ENCODE measurements at regions not wholly inside any gene's neighbourhood (a gene's known extent, or its start where the extent isn't known, plus 50 kb on each side); places are given as distances from the start of the nearest gene placed in this dataset.

DNA sequence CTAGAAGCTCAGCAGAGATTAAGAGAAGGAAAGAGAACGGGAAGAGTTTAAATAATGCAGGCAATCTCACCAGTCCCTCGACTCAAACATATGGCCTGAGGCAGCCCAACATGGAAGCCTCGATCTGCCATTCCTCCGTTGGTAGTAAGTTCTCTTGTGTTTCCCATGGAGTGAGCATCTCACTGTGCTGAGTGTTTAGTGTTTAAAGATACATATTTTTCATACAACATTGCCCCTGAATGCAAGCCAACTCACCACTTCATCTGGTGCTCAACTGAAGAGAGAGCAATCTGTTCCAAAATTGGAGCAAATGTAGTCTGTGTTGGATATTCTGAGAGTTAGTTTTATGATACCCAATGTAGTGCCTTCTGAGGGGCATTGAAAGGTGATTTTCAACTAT is 171.5 kb upstream of the ATP10B start:
- no peak for DNase-seq (ENCODE audit: extremely low spot score)
- TF ChIP-seq BHLHE40 (IDR thresholded peaks at IDR 0.05; ENCODE audit: borderline replicate concordance), result no peak
- no peak for TF ChIP-seq ARNT (IDR thresholded peaks at IDR 0.05)
- no peak for TF ChIP-seq TARDBP (IDR thresholded peaks at IDR 0.05)
- TF ChIP-seq FOXK2 (IDR thresholded peaks at IDR 0.05), result no peak
- TF ChIP-seq FOXA1 (IDR thresholded peaks at IDR 0.05), result no peak
- no peak for TF ChIP-seq SUZ12 (IDR thresholded peaks at IDR 0.05)
- TF ChIP-seq, protein P1, sequence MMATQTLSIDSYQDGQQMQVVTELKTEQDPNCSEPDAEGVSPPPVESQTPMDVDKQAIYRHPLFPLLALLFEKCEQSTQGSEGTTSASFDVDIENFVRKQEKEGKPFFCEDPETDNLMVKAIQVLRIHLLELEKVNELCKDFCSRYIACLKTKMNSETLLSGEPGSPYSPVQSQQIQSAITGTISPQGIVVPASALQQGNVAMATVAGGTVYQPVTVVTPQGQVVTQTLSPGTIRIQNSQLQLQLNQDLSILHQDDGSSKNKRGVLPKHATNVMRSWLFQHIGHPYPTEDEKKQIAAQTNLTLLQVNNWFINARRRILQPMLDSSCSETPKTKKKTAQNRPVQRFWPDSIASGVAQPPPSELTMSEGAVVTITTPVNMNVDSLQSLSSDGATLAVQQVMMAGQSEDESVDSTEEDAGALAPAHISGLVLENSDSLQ (IDR thresholded peaks at IDR 0.05), result no peak
- TF ChIP-seq L3MBTL2 (conservative IDR thresholded peaks at IDR 0.05), result no peak
- TF ChIP-seq LEF1 (IDR thresholded peaks at IDR 0.05; ENCODE audit: borderline replicate concordance), result no peak
- ChIA-PET CTCF (no interaction called here), POLR2A (no interaction called here)

DNA sequence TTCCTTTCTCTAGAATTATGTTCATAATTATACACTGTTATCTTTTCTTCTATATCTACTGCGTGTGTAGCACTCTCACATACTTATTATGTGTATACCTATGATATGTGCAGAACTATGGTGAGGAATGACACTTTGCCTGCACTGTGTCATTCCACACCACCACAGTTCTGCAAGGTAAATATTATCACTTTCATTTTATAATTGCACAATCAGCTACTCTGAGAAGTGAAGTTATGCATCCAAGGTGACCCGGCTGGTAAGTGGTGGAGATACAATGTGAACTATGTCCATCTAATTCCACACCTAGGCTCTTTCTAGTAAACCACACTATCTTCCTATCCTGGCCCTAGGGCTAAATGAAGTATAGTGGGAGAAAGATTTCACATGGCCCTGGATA is 170.1 kb upstream of the ATP10B start:
- TF ChIP-seq SUZ12 (IDR thresholded peaks at IDR 0.05) (no peak), NFRKB (IDR thresholded peaks at IDR 0.05) (no peak), L3MBTL2 (conservative IDR thresholded peaks at IDR 0.05) (no peak), FOXM1 (IDR thresholded peaks at IDR 0.05; ENCODE audit: borderline replicate concordance) (no peak), HDGF (IDR thresholded peaks at IDR 0.05; ENCODE audit: borderline replicate concordance) (no peak), BHLHE40 (IDR thresholded peaks at IDR 0.05; ENCODE audit: borderline replicate concordance) (no peak), ELF4 (IDR thresholded peaks at IDR 0.05) (no peak), FOXK2 (IDR thresholded peaks at IDR 0.05) (no peak), CTBP1 (IDR thresholded peaks at IDR 0.05; ENCODE audit: borderline replicate concordance) (no peak), LEF1 (IDR thresholded peaks at IDR 0.05; ENCODE audit: borderline replicate concordance) (no peak), SP1 (IDR thresholded peaks at IDR 0.05) (no peak), FOXA1 (IDR thresholded peaks at IDR 0.05) (no peak), ARNT (IDR thresholded peaks at IDR 0.05) (no peak), TARDBP (IDR thresholded peaks at IDR 0.05) (no peak), ZNF384 (IDR thresholded peaks at IDR 0.05) (no peak)
- TF ChIP-seq, protein P1 (IDR thresholded peaks at IDR 0.05), result no peak
- no peak for DNase-seq (ENCODE audit: extremely low spot score)
- POLR2A ChIA-PET, result no interaction called here
- CTCF ChIA-PET, result no interaction called here

DNA sequence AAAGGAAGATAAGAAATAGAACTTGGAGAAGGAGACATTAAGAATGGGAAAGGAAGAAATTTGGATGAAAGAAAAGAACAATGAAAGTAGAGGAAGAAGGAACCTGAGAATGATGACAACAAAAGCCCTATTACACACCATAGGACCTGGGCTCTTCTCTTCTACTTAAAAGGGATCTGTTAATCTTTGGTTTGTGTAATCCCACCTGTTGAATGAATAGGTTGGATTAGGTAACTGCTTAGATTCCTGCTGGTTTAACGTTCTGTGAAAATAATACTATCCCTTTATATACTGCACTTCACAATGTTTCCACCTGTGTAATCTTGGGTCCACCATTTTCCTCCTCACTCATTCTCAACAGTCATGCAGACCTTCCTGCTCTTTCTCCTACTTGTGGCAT is 157.8 kb upstream of the ATP10B start:
- POLR2A ChIA-PET, result no interaction called here
- CTCF ChIA-PET, result no interaction called here
- no peak for DNase-seq (ENCODE audit: extremely low spot score)
- no peak for TF ChIP-seq ELF4 (IDR thresholded peaks at IDR 0.05)
- no peak for TF ChIP-seq BHLHE40 (IDR thresholded peaks at IDR 0.05; ENCODE audit: borderline replicate concordance)
- no peak for TF ChIP-seq HDGF (IDR thresholded peaks at IDR 0.05; ENCODE audit: borderline replicate concordance)
- TF ChIP-seq SP1 (IDR thresholded peaks at IDR 0.05), result no peak
- no peak for TF ChIP-seq CTBP1 (IDR thresholded peaks at IDR 0.05; ENCODE audit: borderline replicate concordance)
- no peak for TF ChIP-seq ARNT (IDR thresholded peaks at IDR 0.05)
- no peak for TF ChIP-seq LEF1 (IDR thresholded peaks at IDR 0.05; ENCODE audit: borderline replicate concordance)
- TF ChIP-seq FOXK2 (IDR thresholded peaks at IDR 0.05), result no peak

DNA sequence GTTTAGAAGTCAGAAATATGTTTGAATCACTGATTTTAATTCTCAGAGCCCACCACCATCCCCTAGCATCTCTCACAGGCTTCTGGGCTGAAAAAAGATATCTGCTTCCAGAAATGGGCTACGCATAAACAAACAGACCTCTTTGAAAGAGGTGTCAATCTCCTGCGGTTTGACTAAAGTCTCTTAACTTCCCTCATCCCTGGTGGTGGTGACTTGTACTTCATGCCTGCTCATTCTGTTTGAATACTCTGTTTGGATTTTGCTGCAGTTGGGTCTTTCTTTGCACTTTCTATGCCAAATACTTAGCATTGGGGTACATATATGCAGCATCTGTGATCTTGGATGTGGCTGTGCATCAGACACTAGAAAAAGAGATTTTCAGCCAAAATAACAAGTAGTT is 157.2 kb upstream of the ATP10B start:
- ChIA-PET POLR2A (no interaction called here), CTCF (no interaction called here)
- no peak for TF ChIP-seq FOXA1 (IDR thresholded peaks at IDR 0.05)
- TF ChIP-seq BHLHE40 (IDR thresholded peaks at IDR 0.05; ENCODE audit: borderline replicate concordance), result no peak
- TF ChIP-seq FOXM1 (IDR thresholded peaks at IDR 0.05; ENCODE audit: borderline replicate concordance), result no peak
- TF ChIP-seq ELF4 (IDR thresholded peaks at IDR 0.05), result no peak
- no peak for TF ChIP-seq NFRKB (IDR thresholded peaks at IDR 0.05)
- TF ChIP-seq, protein P1 (IDR thresholded peaks at IDR 0.05), result no peak
- TF ChIP-seq FOXK2 (IDR thresholded peaks at IDR 0.05), result no peak
- no peak for TF ChIP-seq ZNF384 (IDR thresholded peaks at IDR 0.05)
- no peak for TF ChIP-seq SP1 (IDR thresholded peaks at IDR 0.05)
- no peak for TF ChIP-seq CTBP1 (IDR thresholded peaks at IDR 0.05; ENCODE audit: borderline replicate concordance)
- TF ChIP-seq SUZ12 (IDR thresholded peaks at IDR 0.05), result no peak
- no peak for TF ChIP-seq LEF1 (IDR thresholded peaks at IDR 0.05; ENCODE audit: borderline replicate concordance)
- TF ChIP-seq ARNT (IDR thresholded peaks at IDR 0.05), result no peak
- TF ChIP-seq TARDBP (IDR thresholded peaks at IDR 0.05), result no peak
- TF ChIP-seq L3MBTL2 (conservative IDR thresholded peaks at IDR 0.05), result no peak
- no peak for TF ChIP-seq HDGF (IDR thresholded peaks at IDR 0.05; ENCODE audit: borderline replicate concordance)
- no peak for DNase-seq (ENCODE audit: extremely low spot score)

DNA sequence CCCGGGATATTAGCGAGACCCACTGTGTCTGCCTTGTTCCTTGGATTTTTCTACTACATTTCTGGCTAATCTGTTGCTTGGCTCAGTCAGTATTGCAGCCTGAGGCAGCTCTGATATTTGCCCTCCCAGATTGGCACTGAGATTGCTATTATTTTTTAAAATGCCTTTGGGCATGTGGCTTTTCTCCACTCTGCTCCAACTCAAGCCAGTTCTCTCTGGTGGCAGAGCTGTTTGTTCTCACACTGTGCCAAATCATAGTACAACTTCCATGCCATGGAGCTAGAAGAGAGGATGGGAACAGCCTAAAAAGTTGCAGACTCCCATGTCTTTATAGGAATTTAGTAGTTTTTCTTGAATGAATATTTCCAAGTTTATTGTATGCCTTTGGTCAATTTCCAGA is 155.9 kb upstream of the ATP10B start:
- DNase-seq (ENCODE audit: extremely low spot score), result no peak
- ChIA-PET POLR2A (no interaction called here), CTCF (interaction anchor here (0.6 kb wide), 1 partner anchor 437 kb away, joined by 3 read pairs; no protein-coding TSS in a partner anchor)
- TF ChIP-seq BHLHE40 (IDR thresholded peaks at IDR 0.05; ENCODE audit: borderline replicate concordance) (no peak), ZNF384 (IDR thresholded peaks at IDR 0.05) (no peak), LEF1 (IDR thresholded peaks at IDR 0.05; ENCODE audit: borderline replicate concordance) (no peak), SP1 (IDR thresholded peaks at IDR 0.05) (no peak), NFRKB (IDR thresholded peaks at IDR 0.05) (no peak), ELF4 (IDR thresholded peaks at IDR 0.05) (no peak), SUZ12 (IDR thresholded peaks at IDR 0.05) (no peak)

DNA sequence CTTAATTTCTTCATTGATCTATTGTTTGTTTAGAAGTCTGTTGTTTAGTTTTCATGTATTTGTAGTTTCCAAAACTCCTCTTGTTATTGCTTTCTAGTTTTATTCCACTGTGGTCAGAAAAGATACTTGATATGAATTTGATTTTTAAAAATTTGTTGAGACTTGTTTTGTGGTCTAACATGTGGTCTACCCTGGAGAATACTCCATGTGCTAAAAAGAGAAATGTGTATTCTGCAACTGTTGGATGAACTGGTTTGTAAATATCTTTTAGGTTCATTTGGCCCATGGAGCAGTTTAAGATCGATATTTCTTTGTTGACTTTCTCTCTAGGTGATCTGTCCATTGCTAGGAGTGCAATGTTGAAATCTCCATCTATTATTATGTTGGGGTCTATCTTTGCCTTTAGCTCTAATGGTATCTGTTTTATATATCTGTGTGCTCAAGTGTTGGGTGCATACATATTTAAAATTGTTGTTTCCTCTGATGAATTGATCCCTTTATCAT is 150.6 kb upstream of the ATP10B start:
- ChIA-PET CTCF (no interaction called here), POLR2A (no interaction called here)
- DNase-seq (ENCODE audit: extremely low spot score), result no peak
- no peak for TF ChIP-seq ARNT (IDR thresholded peaks at IDR 0.05)
- TF ChIP-seq SP1 (IDR thresholded peaks at IDR 0.05), result no peak
- no peak for TF ChIP-seq L3MBTL2 (conservative IDR thresholded peaks at IDR 0.05)
- TF ChIP-seq ELF4 (IDR thresholded peaks at IDR 0.05), result no peak
- TF ChIP-seq FOXA1 (IDR thresholded peaks at IDR 0.05), result no peak
- TF ChIP-seq TARDBP (IDR thresholded peaks at IDR 0.05), result no peak
- no peak for TF ChIP-seq FOXK2 (IDR thresholded peaks at IDR 0.05)
- no peak for TF ChIP-seq CTBP1 (IDR thresholded peaks at IDR 0.05; ENCODE audit: borderline replicate concordance)
- no peak for TF ChIP-seq LEF1 (IDR thresholded peaks at IDR 0.05; ENCODE audit: borderline replicate concordance)
- TF ChIP-seq NFRKB (IDR thresholded peaks at IDR 0.05), result no peak
- no peak for TF ChIP-seq SUZ12 (IDR thresholded peaks at IDR 0.05)
- TF ChIP-seq, protein P1 (IDR thresholded peaks at IDR 0.05), result no peak
- no peak for TF ChIP-seq BHLHE40 (IDR thresholded peaks at IDR 0.05; ENCODE audit: borderline replicate concordance)
- no peak for TF ChIP-seq HDGF (IDR thresholded peaks at IDR 0.05; ENCODE audit: borderline replicate concordance)

All from HEK293T (cell line).